Trophoblast cell (in vitro differentiated cells and primary cell): ENCODE measurements at regions not wholly inside any gene's neighbourhood (a gene's known extent, or its start where the extent isn't known, plus 50 kb on each side); places are given as distances from the start of the nearest gene placed in this dataset.

Experiments
- DNase-seq, 2 donors: peaks; one replicate each; pipeline ENCODE4 v3.0.0-alpha.2; 2016
- H2AFZ ChIP-seq: 2 replicates; pipeline ENCODE4 v1.6.1; 2013; ENCODE audit warnings: low read length, moderate library complexity, mild to moderate bottlenecking; ENCODE audit not compliant: insufficient read depth, poor library complexity
- H2AK5ac ChIP-seq: 2 replicates; pipeline ENCODE4 v1.6.1; 2013; ENCODE audit warnings: mild to moderate bottlenecking, low read length
- H2BK120ac ChIP-seq: 2 replicates; pipeline ENCODE4 v1.6.1; 2013; ENCODE audit warnings: low read length, mild to moderate bottlenecking, moderate library complexity; ENCODE audit not compliant: insufficient read depth, poor library complexity
- H2BK12ac ChIP-seq: 2 replicates; pipeline ENCODE4 v1.6.1; 2013; ENCODE audit warnings: mild to moderate bottlenecking, low read length, moderate library complexity
- H2BK5ac ChIP-seq: 2 replicates; pipeline ENCODE4 v1.6.1; 2013; ENCODE audit warnings: low read length, low read depth, moderate library complexity, mild to moderate bottlenecking; ENCODE audit not compliant: poor library complexity
- H3K14ac ChIP-seq: 2 replicates; pipeline ENCODE4 v1.6.1; 2013; ENCODE audit warnings: mild to moderate bottlenecking, low read length
- H3K18ac ChIP-seq: 2 replicates; pipeline ENCODE4 v1.6.1; 2013; ENCODE audit warnings: mild to moderate bottlenecking, low read length
- H3K23ac ChIP-seq: 2 replicates; pipeline ENCODE4 v1.6.1; 2013; ENCODE audit warnings: low read length
- H3K27ac ChIP-seq: 2 replicates; pipeline ENCODE4 v1.5.1; 2013; ENCODE audit warnings: low read depth, mild to moderate bottlenecking, inconsistent platforms, low read length, moderate library complexity
- H3K27me3 ChIP-seq: 2 replicates; pipeline ENCODE4 v1.6.1; 2013; ENCODE audit warnings: inconsistent platforms, mild to moderate bottlenecking, low read length, moderate library complexity; ENCODE audit not compliant: insufficient read depth
- H3K36me3 ChIP-seq, 2 experiments: 1 replicate in 1 of 2; 2 replicates in 1 of 2; pipeline ENCODE4 v1.6.1; 2013; ENCODE audit warnings: low read length in 2 of 2, mild to moderate bottlenecking in 2 of 2, moderate library complexity in 1 of 2; ENCODE audit not compliant: insufficient read depth in 2 of 2, control insufficient read depth in 1 of 2
- H3K4ac ChIP-seq: 2 replicates; pipeline ENCODE4 v1.6.1; 2013; ENCODE audit warnings: low read depth, mild to moderate bottlenecking, low read length, moderate library complexity
- H3K4me1 ChIP-seq, 2 experiments: 1 replicate in 1 of 2; 2 replicates in 1 of 2; pipeline ENCODE4 v1.6.1; 2013; ENCODE audit warnings: low read length in 2 of 2, mild to moderate bottlenecking in 2 of 2, moderate library complexity in 1 of 2; ENCODE audit not compliant: insufficient read depth in 2 of 2, control insufficient read depth in 1 of 2
- H3K4me2 ChIP-seq: 2 replicates; pipeline ENCODE4 v1.6.1; 2013; ENCODE audit warnings: inconsistent platforms, mild to moderate bottlenecking, low read length, moderate library complexity
- H3K4me3 ChIP-seq: 2 replicates; pipeline ENCODE4 v1.5.1; 2013; ENCODE audit warnings: mild to moderate bottlenecking, low read depth, low read length, inconsistent platforms
- H3K79me1 ChIP-seq: one replicate; pipeline ENCODE4 v1.6.1; 2013; ENCODE audit warnings: low read length
- H3K79me2 ChIP-seq: 2 replicates; pipeline ENCODE4 v1.6.1; 2013; ENCODE audit warnings: low read length, mild to moderate bottlenecking; ENCODE audit not compliant: control insufficient read depth, insufficient read depth, poor library complexity
- H3K9ac ChIP-seq: 2 replicates; pipeline ENCODE4 v1.6.1; 2013; ENCODE audit warnings: mild to moderate bottlenecking, low read length
- H3K9me3 ChIP-seq: 2 replicates; pipeline ENCODE4 v1.6.1; 2013; ENCODE audit warnings: low read depth, mild to moderate bottlenecking, control low read depth, inconsistent platforms, low read length; ENCODE audit not compliant: insufficient read depth
- H4K12ac ChIP-seq: 2 replicates; pipeline ENCODE4 v1.6.1; 2013; ENCODE audit warnings: low read depth, mild to moderate bottlenecking, low read length, moderate library complexity
- H4K8ac ChIP-seq: 2 replicates; pipeline ENCODE4 v1.6.1; 2013; ENCODE audit warnings: low read depth, mild to moderate bottlenecking, low read length, moderate library complexity
- H4K91ac ChIP-seq: one replicate; pipeline ENCODE4 v1.6.1; 2013; ENCODE audit warnings: low read depth, mild to moderate bottlenecking, low read length, moderate library complexity
- WGBS: extraction: QIAGEN DNeasy Blood & Tissue Kit; methylation state at CpG from one replicate; pipeline ENCODE4 v1.1.7; 2013; ENCODE audit warnings: missing lambda C conversion rate; ENCODE audit not compliant: insufficient read length, insufficient coverage; ENCODE audit errors: extremely low coverage; 5-methylcytosine and 5-hydroxymethylcytosine counted together

- Histone ChIP-seq H3K4me1 (peaks cover 0 to 4% of the 10 kb centered on the region in 2 experiments), H2AFZ (no peak overlapping the region), H4K12ac (no peak overlapping the region), H3K14ac (no peak overlapping the region), H2BK5ac (no peak overlapping the region), H3K79me1 (no peaks in the 10 kb centered on the region), H3K4me2 (no peak overlapping the region), H3K4me3 (no peak overlapping the region), H2BK12ac (no peak overlapping the region), H3K9me3 (no peaks in the 10 kb centered on the region), H4K91ac (no peak overlapping the region), H3K9ac (no peak overlapping the region), H3K27me3 (no peaks in the 10 kb centered on the region), H3K79me2 (no peaks in the 10 kb centered on the region), H3K27ac (no peak overlapping the region), H2BK120ac (no peak overlapping the region), H4K8ac (no peak overlapping the region), H2AK5ac (no peak overlapping the region), H3K23ac (no peak overlapping the region), H3K18ac (no peak overlapping the region), H3K4ac (no peak overlapping the region), H3K36me3 (no peaks in the 10 kb centered on the region)
- DNase-seq, result no peak
- WGBS, result no CpG with 5 or more reads among the region's 2 CpGs
Observed at GRCh38 chr13:31440132-31440531, 240.4 kb downstream of the B3GLCT start.

DNA sequence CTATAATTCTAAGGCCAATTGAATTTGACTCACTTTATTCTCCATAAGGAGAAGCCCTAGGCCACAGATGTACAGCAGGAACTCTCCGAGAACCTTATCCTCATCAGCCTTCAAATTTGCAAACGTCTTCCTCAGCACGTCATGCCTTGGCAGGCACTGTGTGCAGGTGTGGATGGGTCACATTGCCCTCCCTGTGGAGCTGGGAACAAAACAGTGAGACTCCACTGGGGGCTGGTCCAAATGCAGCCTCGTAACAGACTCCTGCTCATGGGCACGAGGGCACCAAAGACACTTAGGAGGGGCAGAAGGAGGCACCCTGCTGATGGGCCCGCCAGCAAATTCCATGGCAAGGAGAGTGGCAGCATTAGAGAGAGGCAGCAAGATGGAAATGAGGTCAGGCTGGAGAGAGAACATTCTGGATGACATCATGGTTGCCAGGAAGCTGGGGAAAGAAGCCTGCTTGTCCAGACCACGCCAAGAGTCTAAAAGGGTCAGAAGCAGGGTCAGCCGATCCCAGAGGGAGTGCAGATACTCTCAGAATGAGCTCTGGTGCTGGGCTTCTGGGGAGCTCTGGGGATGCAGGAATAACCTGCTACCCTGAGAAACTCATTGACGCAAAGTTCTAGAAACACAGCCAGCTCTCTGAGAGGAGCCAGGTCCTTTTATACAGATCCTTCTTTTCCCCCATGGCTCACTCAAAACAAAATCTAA lies 242.2 kb downstream of the B3GLCT start:
- H3K9me3 ChIP-seq, result no peaks in the 10 kb centered on the region
- no peak overlapping the region for H2BK12ac ChIP-seq
- no peak overlapping the region for H3K4ac ChIP-seq
- H3K4me3 ChIP-seq, result no peak overlapping the region
- H2BK5ac ChIP-seq, result no peak overlapping the region
- H3K79me2 ChIP-seq, result no peaks in the 10 kb centered on the region
- H3K79me1 ChIP-seq, result no peaks in the 10 kb centered on the region
- no peak overlapping the region for H4K91ac ChIP-seq
- H2BK120ac ChIP-seq, result no peak overlapping the region
- peaks cover 0 to 2% of the 10 kb centered on the region in 2 experiments for H3K4me1 ChIP-seq
- no peak overlapping the region for H4K8ac ChIP-seq
- DNase-seq, result no peak
- H2AFZ ChIP-seq, result no peak overlapping the region
- no peak overlapping the region for H3K14ac ChIP-seq
- no peaks in the 10 kb centered on the region for H3K36me3 ChIP-seq
- no peak overlapping the region for H4K12ac ChIP-seq
- no CpG with 5 or more reads among the region's 9 CpGs for WGBS
- H3K27ac ChIP-seq, result no peak overlapping the region
- no peak overlapping the region for H3K18ac ChIP-seq
- no peak overlapping the region for H3K23ac ChIP-seq
- no peaks in the 10 kb centered on the region for H3K27me3 ChIP-seq
- H3K9ac ChIP-seq, result no peak overlapping the region
- H3K4me2 ChIP-seq, result no peak overlapping the region
- H2AK5ac ChIP-seq, result no peak overlapping the region

DNA sequence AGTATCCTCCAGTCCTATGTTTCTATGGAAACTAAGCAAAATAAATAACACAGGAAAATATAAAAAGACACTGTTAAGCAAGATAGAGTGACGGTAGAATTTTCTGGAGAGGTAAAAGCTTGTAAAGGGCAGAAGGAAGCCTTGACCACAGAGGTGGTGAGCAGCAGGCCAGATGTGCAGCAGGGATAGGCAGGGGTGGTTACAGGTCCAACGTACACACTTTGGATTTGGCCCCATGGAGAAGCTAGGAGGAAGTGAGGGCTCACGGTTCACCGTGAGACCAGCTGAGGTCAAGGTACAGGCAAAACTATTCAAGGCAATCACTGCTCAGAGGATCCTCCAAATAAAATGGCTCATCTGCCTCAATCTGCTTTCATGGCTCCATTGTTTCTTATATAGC lies 242.8 kb downstream of the B3GLCT start:
- no peak overlapping the region for H3K9ac ChIP-seq
- no peak overlapping the region for H2BK5ac ChIP-seq
- H3K36me3 ChIP-seq, result no peaks in the 10 kb centered on the region
- H3K23ac ChIP-seq, result no peak overlapping the region
- H3K79me2 ChIP-seq, result no peaks in the 10 kb centered on the region
- peaks cover 0 to 2% of the 10 kb centered on the region in 2 experiments for H3K4me1 ChIP-seq
- H3K79me1 ChIP-seq, result no peaks in the 10 kb centered on the region
- H2BK12ac ChIP-seq, result no peak overlapping the region
- H3K18ac ChIP-seq, result no peak overlapping the region
- no CpG with 5 or more reads among the region's 4 CpGs for WGBS
- H2BK120ac ChIP-seq, result no peak overlapping the region
- no peak overlapping the region for H3K14ac ChIP-seq
- H4K12ac ChIP-seq, result no peak overlapping the region
- H3K4me2 ChIP-seq, result no peak overlapping the region
- H2AK5ac ChIP-seq, result no peak overlapping the region
- H3K27ac ChIP-seq, result no peak overlapping the region
- H4K8ac ChIP-seq, result no peak overlapping the region
- no peaks in the 10 kb centered on the region for H3K27me3 ChIP-seq
- no peak overlapping the region for H3K4ac ChIP-seq
- no peak overlapping the region for H3K4me3 ChIP-seq
- DNase-seq, result no peak
- H3K9me3 ChIP-seq, result no peaks in the 10 kb centered on the region
- no peak overlapping the region for H4K91ac ChIP-seq
- H2AFZ ChIP-seq, result no peak overlapping the region

DNA sequence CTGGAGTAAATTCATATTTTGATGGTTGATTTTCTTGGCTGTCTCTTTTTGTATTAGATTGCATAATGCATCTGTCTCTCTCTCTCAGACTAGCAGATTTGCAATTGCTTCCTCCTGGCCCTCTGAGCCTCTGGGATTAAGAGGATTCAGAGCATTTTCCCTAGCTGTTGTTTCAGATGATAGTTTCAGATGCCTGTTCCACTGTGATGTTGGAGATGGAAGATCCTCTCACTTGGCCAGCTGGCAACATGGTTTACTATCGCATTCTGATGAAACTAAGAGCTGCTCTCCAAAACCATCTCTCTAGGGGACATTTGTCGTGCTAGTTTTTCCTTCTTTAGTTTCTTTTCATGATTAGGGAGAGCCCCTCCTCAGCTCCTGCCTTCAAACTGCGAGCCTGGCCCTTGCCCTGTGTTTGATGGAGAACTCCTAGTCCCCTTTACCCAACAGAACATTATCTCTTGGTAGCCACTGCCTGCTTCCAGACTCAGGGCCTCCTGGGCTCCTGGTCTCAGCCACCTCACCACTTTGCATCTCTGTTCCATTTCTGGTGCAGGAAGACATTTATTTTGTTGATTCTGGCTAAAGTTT lies 244.6 kb downstream of the B3GLCT start:
- no peak overlapping the region for H3K18ac ChIP-seq
- H4K8ac ChIP-seq, result no peak overlapping the region
- H3K9me3 ChIP-seq, result no peaks in the 10 kb centered on the region
- no peak overlapping the region for H3K27ac ChIP-seq
- H2AK5ac ChIP-seq, result no peak overlapping the region
- DNase-seq, result no peak
- no peak overlapping the region for H4K12ac ChIP-seq
- no peaks in the 10 kb centered on the region for H3K79me1 ChIP-seq
- no CpG with 5 or more reads among the region's 3 CpGs for WGBS
- no peaks in the 10 kb centered on the region for H3K79me2 ChIP-seq
- no peak overlapping the region for H3K9ac ChIP-seq
- no peak overlapping the region for H2AFZ ChIP-seq
- no peak overlapping the region for H4K91ac ChIP-seq
- H3K4ac ChIP-seq, result no peak overlapping the region
- no peak overlapping the region for H2BK12ac ChIP-seq
- H3K27me3 ChIP-seq, result no peaks in the 10 kb centered on the region
- no peak overlapping the region for H2BK5ac ChIP-seq
- no peak overlapping the region for H3K23ac ChIP-seq
- no peak overlapping the region for H3K4me2 ChIP-seq
- H3K4me3 ChIP-seq, result no peak overlapping the region
- H3K36me3 ChIP-seq, result no peaks in the 10 kb centered on the region
- H3K4me1 ChIP-seq, result no peaks in the 10 kb centered on the region
- H3K14ac ChIP-seq, result no peak overlapping the region
- no peak overlapping the region for H2BK120ac ChIP-seq
